ENCODE measurements at regions not wholly inside any gene's neighbourhood (a gene's known extent, or its start where the extent isn't known, plus 50 kb on each side); places are given as distances from the start of the nearest gene placed in this dataset.

DNA sequence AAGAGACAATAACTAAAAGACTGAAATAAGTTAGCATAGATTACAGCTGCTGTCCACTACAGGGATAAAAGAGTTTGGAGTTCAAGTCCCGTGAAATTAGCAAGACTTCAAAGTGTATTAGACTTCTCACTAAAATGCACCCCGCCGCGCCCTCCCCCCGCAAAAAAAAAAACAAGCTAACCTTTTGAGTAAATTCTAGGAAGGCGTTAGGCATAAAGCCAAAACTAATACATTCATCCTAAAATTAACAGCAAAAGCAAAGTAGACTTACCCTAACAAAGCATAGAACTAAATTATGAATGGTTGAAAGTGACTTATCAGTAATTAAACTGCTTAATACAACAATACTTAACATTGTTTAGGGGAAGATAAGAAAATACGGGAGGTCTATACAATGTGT, 581.0 kb upstream of the CHORDC1 start:
- no peak for TF ChIP-seq POLR2A (IDR thresholded peaks at IDR 0.05; ENCODE audit: low read depth, low read length)
- TF ChIP-seq, protein P1, sequence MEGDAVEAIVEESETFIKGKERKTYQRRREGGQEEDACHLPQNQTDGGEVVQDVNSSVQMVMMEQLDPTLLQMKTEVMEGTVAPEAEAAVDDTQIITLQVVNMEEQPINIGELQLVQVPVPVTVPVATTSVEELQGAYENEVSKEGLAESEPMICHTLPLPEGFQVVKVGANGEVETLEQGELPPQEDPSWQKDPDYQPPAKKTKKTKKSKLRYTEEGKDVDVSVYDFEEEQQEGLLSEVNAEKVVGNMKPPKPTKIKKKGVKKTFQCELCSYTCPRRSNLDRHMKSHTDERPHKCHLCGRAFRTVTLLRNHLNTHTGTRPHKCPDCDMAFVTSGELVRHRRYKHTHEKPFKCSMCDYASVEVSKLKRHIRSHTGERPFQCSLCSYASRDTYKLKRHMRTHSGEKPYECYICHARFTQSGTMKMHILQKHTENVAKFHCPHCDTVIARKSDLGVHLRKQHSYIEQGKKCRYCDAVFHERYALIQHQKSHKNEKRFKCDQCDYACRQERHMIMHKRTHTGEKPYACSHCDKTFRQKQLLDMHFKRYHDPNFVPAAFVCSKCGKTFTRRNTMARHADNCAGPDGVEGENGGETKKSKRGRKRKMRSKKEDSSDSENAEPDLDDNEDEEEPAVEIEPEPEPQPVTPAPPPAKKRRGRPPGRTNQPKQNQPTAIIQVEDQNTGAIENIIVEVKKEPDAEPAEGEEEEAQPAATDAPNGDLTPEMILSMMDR (IDR thresholded peaks at IDR 0.05; ENCODE audit: extremely low read depth in 1 of 2, insufficient read depth in 1 of 2, low read depth in 1 of 2, low read length in 2 of 2): no peak
- TF ChIP-seq, protein P2, sequence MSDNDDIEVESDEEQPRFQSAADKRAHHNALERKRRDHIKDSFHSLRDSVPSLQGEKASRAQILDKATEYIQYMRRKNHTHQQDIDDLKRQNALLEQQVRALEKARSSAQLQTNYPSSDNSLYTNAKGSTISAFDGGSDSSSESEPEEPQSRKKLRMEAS (IDR thresholded peaks at IDR 0.05; ENCODE audit: insufficient read depth, insufficient read length): no peak
- TF ChIP-seq GATA2 (IDR thresholded peaks at IDR 0.05; ENCODE audit: insufficient read depth, insufficient read length, low read depth, low read length): no peak
- no peak for TF ChIP-seq EZH2 (IDR thresholded peaks at IDR 0.05; ENCODE audit: borderline replicate concordance, low read depth, low read length, severe bottlenecking)

Measured in endothelial cell of umbilical vein (primary cell).